ENCODE measurements at regions not wholly inside any gene's neighbourhood (a gene's known extent, or its start where the extent isn't known, plus 50 kb on each side); places are given as distances from the start of the nearest gene placed in this dataset.

- no peak for DNase-seq (ENCODE audit: low spot score)
- no peak for TF ChIP-seq CTCF (IDR thresholded peaks at IDR 0.05; ENCODE audit: extremely low read depth, missing control alignments)
Measured at GRCh38 chr2:18495058-18495457, 65.4 kb downstream of the RDH14 start.

GRCh38 chr2:18492721-18493120 is 67.7 kb downstream of the RDH14 start:
- no peak for DNase-seq (ENCODE audit: low spot score)
- no peak for TF ChIP-seq CTCF (IDR thresholded peaks at IDR 0.05; ENCODE audit: extremely low read depth, missing control alignments)

- no peak for TF ChIP-seq CTCF (IDR thresholded peaks at IDR 0.05; ENCODE audit: extremely low read depth, missing control alignments)
- DNase-seq (ENCODE audit: low spot score): no peak
Measured at GRCh38 chr2:18491577-18491976, 68.9 kb downstream of the RDH14 start.

GRCh38 chr2:18490901-18491300 is 69.6 kb downstream of the RDH14 start:
- DNase-seq (ENCODE audit: low spot score): no peak
- TF ChIP-seq CTCF (IDR thresholded peaks at IDR 0.05; ENCODE audit: extremely low read depth, missing control alignments): no peak

GRCh38 chr2:18487106-18487913 is 73.1 kb downstream of the RDH14 start:
- no peak for TF ChIP-seq CTCF (IDR thresholded peaks at IDR 0.05; ENCODE audit: extremely low read depth, missing control alignments)
- no peak for DNase-seq (ENCODE audit: low spot score)

GRCh38 chr2:18484625-18485024 is 75.8 kb downstream of the RDH14 start:
- DNase-seq (ENCODE audit: low spot score): no peak
- TF ChIP-seq CTCF (IDR thresholded peaks at IDR 0.05; ENCODE audit: extremely low read depth, missing control alignments): no peak

GRCh38 chr2:18483896-18484295 is 76.6 kb downstream of the RDH14 start:
- DNase-seq (ENCODE audit: low spot score): no peak
- no peak for TF ChIP-seq CTCF (IDR thresholded peaks at IDR 0.05; ENCODE audit: extremely low read depth, missing control alignments)

Measured in GM20000 (cell line).